NB4 (cell line): ENCODE measurements at regions not wholly inside any gene's neighbourhood (a gene's known extent, or its start where the extent isn't known, plus 50 kb on each side); places are given as distances from the start of the nearest gene placed in this dataset.

Experiments
- CTCF ChIP-seq: IDR thresholded peaks from one replicate; pipeline ENCODE4 v1.5.1; 2012; ENCODE audit warnings: low read depth, low read length
- MAX ChIP-seq: IDR thresholded peaks from 2 replicates; pipeline ENCODE4 v1.6.1; 2011; ENCODE audit warnings: low read depth, low read length
- POLR2A ChIP-seq: IDR thresholded peaks from 2 replicates; pipeline ENCODE4 v1.6.1; 2011; ENCODE audit warnings: mild to moderate bottlenecking; ENCODE audit not compliant: insufficient read length; ENCODE audit errors: extremely low read depth

GRCh38 chr18:30709595-30709994 lies 332.9 kb downstream of the DSC3 start:
- no peak for TF ChIP-seq CTCF
- TF ChIP-seq POLR2A: no peak
- no peak for TF ChIP-seq MAX
